Spinal cord (tissue), 9 donors: ENCODE measurements at regions not wholly inside any gene's neighbourhood (a gene's known extent, or its start where the extent isn't known, plus 50 kb on each side); places are given as distances from the start of the nearest gene placed in this dataset.

Experiments used
- DNase-seq, 6 donors: peaks; one replicate each; pipeline versions ENCODE4 v3.0.0 to v3.0.0-alpha.2; 2013 to 2015; ENCODE audit warnings: low spot score in 6 of 6, low read depth in 4 of 6
- H3K27ac ChIP-seq: one replicate; pipeline ENCODE4 v1.5.1; 2013; ENCODE audit warnings: low read depth, low read length, control low read depth
- H3K27me3 ChIP-seq: one replicate; pipeline ENCODE4 v1.6.1; 2013; ENCODE audit warnings: low read length; ENCODE audit not compliant: control insufficient read depth, insufficient read depth
- H3K36me3 ChIP-seq: one replicate; pipeline ENCODE4 v1.6.1; 2013; ENCODE audit warnings: low read length; ENCODE audit not compliant: control insufficient read depth, insufficient read depth
- H3K4me1 ChIP-seq: one replicate; pipeline ENCODE4 v1.6.1; 2013; ENCODE audit warnings: low read length; ENCODE audit not compliant: control insufficient read depth, insufficient read depth
- H3K4me3 ChIP-seq: one replicate; pipeline ENCODE4 v1.5.1; 2013; ENCODE audit warnings: low read depth, low read length, control low read depth
- H3K9me3 ChIP-seq: one replicate; pipeline ENCODE4 v1.6.1; 2013; ENCODE audit warnings: low read length; ENCODE audit not compliant: control insufficient read depth, insufficient read depth
- WGBS: methylation state at CpG from one replicate; pipeline ENCODE4 v1.1.5; 2013; ENCODE audit warnings: missing lambda C conversion rate; ENCODE audit not compliant: insufficient coverage; 5-methylcytosine and 5-hydroxymethylcytosine counted together
- donor health status: healthy.

DNA sequence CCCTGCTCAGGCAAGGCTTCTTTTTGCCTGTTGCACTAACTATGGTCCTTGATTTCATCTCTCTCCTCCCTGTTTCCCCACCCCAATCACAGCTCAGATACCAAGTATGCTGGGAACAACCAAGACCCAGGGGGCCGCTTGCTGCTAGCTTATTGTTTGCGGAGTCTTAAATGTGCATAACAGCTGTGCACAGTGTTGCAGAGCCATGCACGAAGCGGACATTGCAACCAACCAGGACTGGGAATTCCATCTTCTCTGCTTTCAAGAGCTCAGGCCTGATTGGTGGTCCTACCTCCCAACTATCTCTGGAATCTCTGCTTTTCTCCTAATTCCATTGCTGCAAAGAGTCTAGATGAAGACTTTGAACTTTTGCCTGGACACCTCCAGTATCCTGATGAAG, 281.3 kb upstream of the TNRC6C start:
- no peak overlapping the region for H3K4me3 ChIP-seq
- H3K27me3 ChIP-seq = peaks cover 19% of the 10 kb centered on the region
- DNase-seq = peak in 2 of 6 donors; percentile 33 to 74
- H3K36me3 ChIP-seq = no peaks in the 10 kb centered on the region
- 52% methylated on average over 4 of the region's 4 CpGs for WGBS
- H3K27ac ChIP-seq = no peak overlapping the region
- H3K9me3 ChIP-seq = no peaks in the 10 kb centered on the region
- H3K4me1 ChIP-seq = peaks cover 42% of the 10 kb centered on the region

DNA sequence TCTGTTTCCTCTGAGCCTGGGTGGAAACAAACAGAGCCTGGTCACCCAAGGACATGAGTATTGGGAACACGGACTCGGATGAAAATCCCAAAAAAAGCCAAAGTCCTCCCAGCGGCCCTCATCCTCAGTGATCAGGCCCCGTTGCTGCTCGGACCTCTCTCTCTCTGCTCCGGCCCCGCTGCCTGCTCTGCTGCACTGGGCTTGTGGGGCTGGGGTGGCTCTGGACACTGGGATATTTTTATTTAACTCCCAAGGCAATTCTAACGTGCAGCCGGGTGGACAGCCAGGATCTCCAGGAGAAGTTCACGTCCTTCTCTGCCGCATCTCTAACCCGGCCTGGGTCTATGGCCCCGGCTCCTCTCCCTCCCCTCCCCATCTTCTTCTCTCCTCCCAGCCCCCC, 280.9 kb upstream of the TNRC6C start:
- H3K4me1 ChIP-seq = peaks cover 43% of the 10 kb centered on the region
- no peak overlapping the region for H3K4me3 ChIP-seq
- H3K9me3 ChIP-seq = no peaks in the 10 kb centered on the region
- 60% methylated on average over 9 of the region's 13 CpGs for WGBS
- peaks cover 19% of the 10 kb centered on the region for H3K27me3 ChIP-seq
- no peak overlapping the region for H3K27ac ChIP-seq
- DNase-seq = no peak
- H3K36me3 ChIP-seq = no peaks in the 10 kb centered on the region

DNA sequence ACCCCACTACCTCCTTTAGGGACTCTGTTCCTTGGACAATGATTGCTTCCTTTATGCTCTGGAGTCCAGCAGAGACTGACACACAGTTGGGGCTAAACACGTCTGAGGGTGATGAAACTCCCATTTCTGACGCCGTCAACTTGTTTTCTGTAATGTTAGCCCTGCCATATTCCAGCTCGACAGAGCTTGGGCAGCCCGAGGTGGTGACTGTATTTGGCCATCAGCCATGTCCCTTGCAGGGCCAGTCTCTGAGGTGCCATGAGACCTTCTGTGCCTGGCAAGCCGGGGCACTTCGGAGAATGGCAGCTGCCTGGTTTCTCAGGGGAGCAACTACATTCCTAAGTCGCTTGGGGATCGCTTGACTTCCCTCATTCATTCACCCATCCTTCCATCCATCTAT, 278.9 kb upstream of the TNRC6C start:
- peaks cover 43% of the 10 kb centered on the region for H3K4me1 ChIP-seq
- no peak overlapping the region for H3K27ac ChIP-seq
- H3K4me3 ChIP-seq = no peak overlapping the region
- no peaks in the 10 kb centered on the region for H3K9me3 ChIP-seq
- peaks cover 19% of the 10 kb centered on the region for H3K27me3 ChIP-seq
- DNase-seq = no peak
- no peaks in the 10 kb centered on the region for H3K36me3 ChIP-seq
- 41% methylated on average over 9 of the region's 9 CpGs for WGBS

DNA sequence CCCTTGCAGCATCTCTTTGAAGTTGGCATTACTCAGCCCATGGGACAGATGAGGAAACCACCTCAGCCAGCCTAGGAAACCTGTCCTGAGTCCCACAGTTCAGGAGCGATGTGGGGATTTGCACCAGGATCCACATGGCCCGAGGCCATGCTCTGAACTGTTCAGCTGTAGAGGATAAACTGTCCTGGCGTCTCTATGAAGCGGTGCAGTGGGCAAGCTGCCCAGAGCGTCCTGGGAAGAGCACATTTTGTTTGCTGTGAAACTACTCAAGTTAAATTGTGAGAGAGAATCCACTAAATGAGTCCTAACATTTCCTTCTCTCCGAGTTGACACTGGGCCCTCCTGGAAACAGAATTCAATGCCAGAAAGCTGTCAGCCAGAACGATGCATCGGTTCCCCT, 276.6 kb upstream of the TNRC6C start:
- Histone ChIP-seq H3K4me1 (peaks cover 28% of the 10 kb centered on the region), H3K9me3 (no peaks in the 10 kb centered on the region), H3K27ac (no peak overlapping the region), H3K4me3 (no peak overlapping the region), H3K27me3 (peaks cover 15% of the 10 kb centered on the region), H3K36me3 (no peaks in the 10 kb centered on the region)
- DNase-seq = peak in 4 of 6 donors; percentile 56 to 90 (median 78)
- WGBS = 21% methylated on average over 8 of the region's 8 CpGs

DNA sequence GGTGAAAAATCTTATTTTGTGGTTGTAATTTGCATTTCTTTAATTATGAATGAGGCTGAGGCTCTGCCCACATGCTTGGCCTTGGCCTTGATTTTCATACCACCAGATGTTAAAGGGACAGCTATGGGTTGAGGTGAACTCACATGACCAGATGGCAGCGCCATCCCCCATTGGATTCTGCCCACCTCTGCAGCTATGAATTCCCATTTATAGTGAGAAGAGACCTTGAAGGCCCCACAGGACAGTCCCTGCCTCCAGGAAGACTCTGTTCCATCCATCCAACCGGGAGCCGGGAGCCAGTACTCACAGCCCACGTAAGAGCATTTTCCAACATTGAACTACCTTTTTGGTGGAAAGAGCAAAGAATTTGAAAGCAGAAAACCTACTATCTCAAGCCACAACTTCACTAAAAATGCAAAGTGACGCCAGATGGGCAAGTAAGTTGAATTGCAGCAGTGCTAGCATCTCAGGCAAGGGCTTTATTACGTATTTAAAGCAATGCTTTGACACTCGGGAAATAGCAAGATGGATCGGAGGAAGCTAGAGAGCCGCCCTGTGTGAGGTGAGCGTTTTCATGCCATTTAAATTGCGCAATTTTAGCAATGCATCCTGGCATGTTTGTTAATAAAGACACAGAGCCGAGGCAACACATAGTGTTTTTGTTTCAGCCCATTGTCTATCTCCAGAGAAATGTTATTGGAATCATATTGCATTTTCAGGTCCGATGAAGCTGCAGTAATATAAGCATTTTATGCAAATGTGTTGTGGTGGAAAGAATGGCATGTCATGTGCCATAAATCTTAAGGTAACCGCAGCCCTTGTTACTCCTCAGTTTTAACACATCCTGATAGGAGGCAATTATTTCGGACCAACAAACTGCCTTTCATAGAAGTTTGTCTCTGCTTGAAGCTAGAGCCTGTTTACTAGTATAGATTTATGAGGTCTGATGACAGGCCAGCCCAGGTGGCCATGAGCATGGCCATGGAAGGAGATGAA, 273.4 kb upstream of the TNRC6C start:
- Histone ChIP-seq H3K27me3 (peaks cover 4% of the 10 kb centered on the region), H3K9me3 (no peaks in the 10 kb centered on the region), H3K4me1 (peaks cover 16% of the 10 kb centered on the region), H3K4me3 (no peak overlapping the region), H3K36me3 (no peaks in the 10 kb centered on the region), H3K27ac (no peak overlapping the region)
- peak in 2 of 6 donors; percentile 56 to 88 for DNase-seq
- WGBS = 54% methylated on average over 9 of the region's 15 CpGs

DNA sequence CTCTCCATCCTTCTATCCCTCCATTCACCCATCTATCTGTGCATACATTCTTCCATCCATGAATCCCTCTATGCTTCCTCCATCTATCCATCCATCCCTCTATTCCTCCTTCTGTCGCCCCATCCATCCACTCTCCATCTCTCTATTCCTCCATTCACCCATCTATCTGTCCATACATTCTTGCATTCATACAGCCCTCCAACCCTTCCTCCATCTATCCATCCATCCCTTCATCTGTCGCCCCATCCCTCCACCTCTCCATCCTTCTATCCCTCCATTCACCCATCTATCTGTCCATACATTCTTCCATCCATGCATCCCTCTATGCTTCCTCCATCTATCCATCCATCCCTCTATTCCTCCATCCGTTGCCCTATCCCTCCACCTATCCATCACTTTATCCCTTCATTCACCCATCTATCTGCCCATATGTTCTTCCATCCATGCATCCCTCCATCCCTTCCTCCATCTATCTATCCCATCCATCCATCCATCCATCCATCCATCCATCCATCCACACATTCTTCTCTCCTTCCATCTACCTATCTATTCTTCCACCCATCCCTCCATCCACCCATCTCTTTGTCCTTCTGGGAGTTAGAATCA, 272.5 kb upstream of the TNRC6C start:
- no peak overlapping the region for H3K4me3 ChIP-seq
- peaks cover 9% of the 10 kb centered on the region for H3K27me3 ChIP-seq
- no peaks in the 10 kb centered on the region for H3K36me3 ChIP-seq
- no peaks in the 10 kb centered on the region for H3K9me3 ChIP-seq
- H3K27ac ChIP-seq = no peak overlapping the region
- WGBS = 97% methylated on average over 3 of the region's 3 CpGs
- DNase-seq = no peak
- peaks cover 25% of the 10 kb centered on the region for H3K4me1 ChIP-seq

DNA sequence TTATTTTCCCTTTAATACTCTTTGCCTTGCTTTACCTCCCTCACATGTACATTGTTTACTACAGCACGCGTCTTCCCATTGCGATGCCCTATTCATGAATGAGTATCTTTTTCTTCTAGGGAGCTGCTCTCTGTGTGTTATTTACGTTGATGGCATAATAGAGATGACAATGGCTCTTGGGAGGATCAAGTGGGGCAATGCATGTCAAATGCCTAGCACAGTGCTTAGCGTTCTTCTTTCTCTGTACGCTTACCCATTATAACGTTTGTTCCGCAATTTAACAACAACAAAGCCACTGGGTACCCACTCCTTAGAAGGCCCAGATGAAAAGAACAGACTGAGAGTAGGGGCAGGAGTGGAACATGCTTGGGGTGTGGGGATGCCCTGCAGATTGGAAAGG, 271.6 kb upstream of the TNRC6C start:
- H3K4me1 ChIP-seq = peaks cover 25% of the 10 kb centered on the region
- no peak for DNase-seq
- WGBS = no CpG with 5 or more reads among the region's 8 CpGs
- H3K27ac ChIP-seq = no peak overlapping the region
- peaks cover 11% of the 10 kb centered on the region for H3K27me3 ChIP-seq
- no peak overlapping the region for H3K4me3 ChIP-seq
- no peaks in the 10 kb centered on the region for H3K9me3 ChIP-seq
- H3K36me3 ChIP-seq = no peaks in the 10 kb centered on the region

DNA sequence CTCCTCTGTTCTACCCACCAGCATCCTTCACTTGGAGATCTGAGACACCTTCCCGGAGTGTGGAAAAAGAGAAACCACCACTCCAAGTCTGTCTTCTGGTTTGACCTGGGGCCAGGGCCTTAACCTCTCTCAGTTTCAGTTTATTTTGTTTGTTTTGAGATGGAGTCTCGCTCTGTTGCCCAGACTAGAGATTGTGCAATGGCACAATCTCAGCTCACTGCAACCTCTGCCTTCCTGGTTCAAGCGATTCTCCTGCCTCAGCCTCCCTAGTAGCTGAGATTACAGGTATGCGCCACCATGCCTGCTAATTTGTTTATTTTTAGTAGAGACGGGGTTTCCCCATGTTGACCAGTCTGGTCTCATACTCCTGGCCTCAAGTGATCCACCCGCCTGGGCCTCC, 271.1 kb upstream of the TNRC6C start:
- no peak for DNase-seq
- 96% methylated on average over 4 of the region's 6 CpGs for WGBS
- Histone ChIP-seq H3K4me1 (peaks cover 20% of the 10 kb centered on the region), H3K36me3 (no peaks in the 10 kb centered on the region), H3K27me3 (peaks cover 13% of the 10 kb centered on the region), H3K9me3 (no peaks in the 10 kb centered on the region), H3K27ac (no peak overlapping the region), H3K4me3 (no peak overlapping the region)

DNA sequence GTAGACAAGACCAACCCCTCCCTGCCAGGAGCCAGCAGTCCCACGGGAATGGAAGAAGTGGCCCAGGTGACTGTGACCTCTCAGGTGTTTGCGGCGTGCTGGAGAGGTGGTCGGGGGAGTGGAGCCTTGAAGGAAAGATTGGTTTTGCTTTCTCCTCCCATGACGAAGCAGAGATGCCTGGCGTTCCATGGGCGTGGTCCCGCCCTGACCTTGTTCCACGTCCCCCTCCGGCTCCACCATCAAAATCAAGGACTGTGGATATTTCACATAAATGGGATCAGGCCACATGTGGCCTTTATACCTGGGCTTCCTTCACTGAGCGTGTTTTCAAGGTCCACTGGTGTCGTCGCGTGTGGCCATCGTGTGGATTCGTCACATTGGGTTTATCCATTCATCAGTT, 270.6 kb upstream of the TNRC6C start:
- peaks cover 14% of the 10 kb centered on the region for H3K27me3 ChIP-seq
- no peak overlapping the region for H3K4me3 ChIP-seq
- H3K27ac ChIP-seq = no peak overlapping the region
- WGBS = 97% methylated on average over 16 of the region's 16 CpGs
- DNase-seq = no peak
- H3K9me3 ChIP-seq = no peaks in the 10 kb centered on the region
- no peaks in the 10 kb centered on the region for H3K36me3 ChIP-seq
- H3K4me1 ChIP-seq = peaks cover 20% of the 10 kb centered on the region

DNA sequence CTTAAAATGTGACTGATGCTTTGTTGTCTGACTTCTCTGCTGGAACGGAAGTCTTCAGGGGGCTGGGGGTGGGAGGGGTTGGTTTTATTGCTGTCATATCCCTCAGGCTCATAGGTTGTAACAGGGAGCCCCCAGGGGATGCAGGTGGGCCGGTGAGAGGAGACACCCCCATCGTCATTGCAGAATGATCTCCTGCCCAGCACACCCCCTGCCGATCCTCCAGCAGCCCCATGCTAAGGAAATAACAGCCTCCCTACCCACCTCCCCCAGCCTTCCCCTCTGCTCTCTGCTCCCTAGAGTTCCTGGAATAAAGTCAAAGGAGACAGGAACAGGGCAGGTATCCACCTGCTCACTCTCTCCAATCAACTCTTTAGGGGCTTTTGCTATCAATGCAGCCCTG, 270.1 kb upstream of the TNRC6C start:
- no peak for DNase-seq
- Histone ChIP-seq H3K9me3 (no peaks in the 10 kb centered on the region), H3K27ac (no peak overlapping the region), H3K27me3 (peaks cover 14% of the 10 kb centered on the region), H3K4me3 (no peak overlapping the region), H3K4me1 (peaks cover 22% of the 10 kb centered on the region), H3K36me3 (no peaks in the 10 kb centered on the region)
- WGBS = 28% methylated on average over 2 of the region's 4 CpGs
